Caco-2 (cell line): ENCODE measurements at regions not wholly inside any gene's neighbourhood (a gene's known extent, or its start where the extent isn't known, plus 50 kb on each side); places are given as distances from the start of the nearest gene placed in this dataset.

Experiments
- BruUV-seq: library from RNA; stranded (reverse); fragments of 400-500 nt; replicated peaks from 2 replicates; lab custom pipeline; 2021; lab: Mats Ljungman, UMichigan
- CTCF ChIA-PET: fragments of 300-600 bp; sonication (Branson Sonifier 250); formaldehyde crosslinking; loops from one replicate; lab custom pipeline; 2022; ENCODE audit warnings: antibody characterized with exemption; lab: Charles Lee
- POLR2A ChIA-PET: fragments of 300-600 bp; sonication (Branson Sonifier 250); formaldehyde crosslinking; loops from one replicate; lab custom pipeline; 2022; ENCODE audit warnings: antibody characterized with exemption; lab: Charles Lee
- DNase-seq, 2 experiments: peaks; one replicate each; pipeline versions ENCODE4 v3.0.0 to v3.0.0-alpha.2; 2020 to 2022
- H3K27me3 ChIP-seq: replicated peaks from 2 replicates; pipeline ENCODE4 v1.6.0; 2011; ENCODE audit warnings: low read length; ENCODE audit not compliant: control insufficient read depth, insufficient read depth
- H3K36me3 ChIP-seq: 2 replicates; pipeline ENCODE4 v1.5.1; 2011; ENCODE audit warnings: low read length; ENCODE audit not compliant: control insufficient read depth, insufficient read depth
- H3K4me1 ChIP-seq: fragments of 250-450 bp; sonication (Bioruptor Pico); 2 replicates; pipeline ENCODE4 v1.5.1; 2020; ENCODE audit warnings: mild to moderate bottlenecking
- H3K4me3 ChIP-seq: 2 replicates; pipeline ENCODE4 v1.5.1; 2011; ENCODE audit warnings: low read depth, mild to moderate bottlenecking, control low read depth, low read length
- H3K9me3 ChIP-seq: fragments of 250-450 bp; sonication (Bioruptor Pico); 2 replicates; pipeline ENCODE4 v1.5.1; 2020; ENCODE audit warnings: mild to moderate bottlenecking, moderate library complexity
- H3K27ac Mint-ChIP-seq: one replicate; pipeline ENCODE4 v1.8.0; 2022; ENCODE audit warnings: mixed read lengths; ENCODE audit not compliant: unreplicated experiment
- H3K27me3 Mint-ChIP-seq: one replicate; pipeline ENCODE4 v1.8.0; 2022; ENCODE audit warnings: mixed read lengths; ENCODE audit not compliant: insufficient read depth, unreplicated experiment
- H3K36me3 Mint-ChIP-seq: one replicate; pipeline ENCODE4 v1.8.0; 2022; ENCODE audit warnings: mild to moderate bottlenecking, mixed read lengths; ENCODE audit not compliant: insufficient read depth, unreplicated experiment
- H3K4me1 Mint-ChIP-seq: one replicate; pipeline ENCODE4 v1.8.0; 2022; ENCODE audit warnings: low read depth, mixed read lengths; ENCODE audit not compliant: unreplicated experiment
- H3K4me3 Mint-ChIP-seq: one replicate; pipeline ENCODE4 v1.8.0; 2022; ENCODE audit warnings: mild to moderate bottlenecking, moderate library complexity, mixed read lengths; ENCODE audit not compliant: unreplicated experiment
- H3K9me3 Mint-ChIP-seq: one replicate; pipeline ENCODE4 v1.8.0; 2022; ENCODE audit warnings: mixed read lengths; ENCODE audit not compliant: unreplicated experiment
- CTCF ChIP-seq, 2 experiments: fragments of 200-600 bp in 1 of 2; IDR thresholded peaks; 1 replicate in 1 of 2; 2 replicates in 1 of 2; pipeline versions ENCODE4 v1.5.1 to v1.8.0; 2011 to 2022; ENCODE audit warnings: antibody characterized with exemption in 1 of 2, control low read depth in 1 of 2, inconsistent platforms in 1 of 2, low read depth in 1 of 2, low read length in 1 of 2, mild to moderate bottlenecking in 1 of 2, moderate library complexity in 1 of 2; ENCODE audit not compliant: insufficient read depth in 1 of 2, severe bottlenecking in 1 of 2, unreplicated experiment in 1 of 2
- intact Hi-C: fragments of 100-400 bp; cut with micrococcal nuclease; formaldehyde crosslinking; loops from one replicate; pipeline ENCODE4 v1.10.0; 2022; ENCODE audit not compliant: unreplicated experiment

DNA sequence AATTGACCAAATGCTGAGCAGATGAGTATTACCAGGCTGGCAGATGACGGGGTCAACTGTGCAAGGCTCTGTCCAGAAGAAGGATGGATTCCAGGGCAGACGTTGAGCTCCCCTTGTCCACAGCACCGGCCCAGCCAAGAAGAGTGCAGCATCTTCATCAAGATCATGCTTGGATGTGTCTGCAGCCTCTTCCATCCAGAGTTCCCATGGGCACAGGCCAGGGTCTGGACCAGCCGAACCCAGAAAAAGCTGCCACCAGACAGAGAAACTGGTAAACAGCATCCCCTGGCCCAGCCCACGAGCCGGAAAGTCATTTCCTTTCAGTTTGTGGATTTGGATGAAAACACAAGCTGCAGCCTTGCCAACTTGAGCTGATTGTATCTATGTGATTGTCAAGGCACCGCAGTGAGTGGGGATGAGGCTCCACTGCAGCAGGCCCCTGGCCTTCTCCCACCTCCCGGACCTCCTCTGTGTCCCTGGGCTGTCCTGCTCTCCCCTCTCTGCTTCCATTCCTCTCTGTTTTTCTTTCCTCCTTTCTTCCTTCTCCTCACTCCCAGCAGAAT is 321.8 kb downstream of the TCERG1L start:
- POLR2A ChIA-PET = no interaction called here
- H3K4me3 Mint-ChIP-seq = no peak overlapping the region

GRCh38 chr10:130990486-130990885 is 321.0 kb downstream of the TCERG1L start:
- Mint-ChIP-seq H3K4me3 (no peak overlapping the region), H3K27me3 (peaks cover 4% of the 10 kb centered on the region), H3K9me3 (peaks cover 2% of the 10 kb centered on the region), H3K4me1 (no peaks in the 10 kb centered on the region), H3K36me3 (no peaks in the 10 kb centered on the region), H3K27ac (no peak overlapping the region)
- intact Hi-C loops = no loop called here
- TF ChIP-seq CTCF (IDR thresholded peaks at IDR 0.05; ENCODE audit: insufficient read depth in 1 of 2, low read depth in 1 of 2, low read length in 1 of 2, severe bottlenecking in 1 of 2, unreplicated experiment in 1 of 2) = no peak
- Histone ChIP-seq H3K4me3 (no peak overlapping the region), H3K36me3 (no peaks in the 10 kb centered on the region), H3K9me3 (no peaks in the 10 kb centered on the region), H3K27me3 (no peaks in the 10 kb centered on the region), H3K4me1 (no peaks in the 10 kb centered on the region)
- no TSS peak for BruUV-seq
- no peak for DNase-seq
- CTCF ChIA-PET = no interaction called here
- POLR2A ChIA-PET = no interaction called here

More for the DNA sequence above, 321.8 kb downstream of the TCERG1L start:
- no peaks in the 10 kb centered on the region for H3K9me3 ChIP-seq
- Mint-ChIP-seq H3K27ac (no peak overlapping the region), H3K9me3 (no peaks in the 10 kb centered on the region), H3K27me3 (peaks cover 4% of the 10 kb centered on the region), H3K36me3 (no peaks in the 10 kb centered on the region), H3K4me1 (no peaks in the 10 kb centered on the region)
- CTCF ChIA-PET = no interaction called here
- intact Hi-C loops = no loop called here
- H3K27me3 ChIP-seq = no peaks in the 10 kb centered on the region
- DNase-seq = no peak
- H3K36me3 ChIP-seq = no peaks in the 10 kb centered on the region
- no peak overlapping the region for H3K4me3 ChIP-seq
- BruUV-seq = no TSS peak
- no peak for TF ChIP-seq CTCF (IDR thresholded peaks at IDR 0.05; ENCODE audit: insufficient read depth in 1 of 2, low read depth in 1 of 2, low read length in 1 of 2, severe bottlenecking in 1 of 2, unreplicated experiment in 1 of 2)
- no peaks in the 10 kb centered on the region for H3K4me1 ChIP-seq

DNA sequence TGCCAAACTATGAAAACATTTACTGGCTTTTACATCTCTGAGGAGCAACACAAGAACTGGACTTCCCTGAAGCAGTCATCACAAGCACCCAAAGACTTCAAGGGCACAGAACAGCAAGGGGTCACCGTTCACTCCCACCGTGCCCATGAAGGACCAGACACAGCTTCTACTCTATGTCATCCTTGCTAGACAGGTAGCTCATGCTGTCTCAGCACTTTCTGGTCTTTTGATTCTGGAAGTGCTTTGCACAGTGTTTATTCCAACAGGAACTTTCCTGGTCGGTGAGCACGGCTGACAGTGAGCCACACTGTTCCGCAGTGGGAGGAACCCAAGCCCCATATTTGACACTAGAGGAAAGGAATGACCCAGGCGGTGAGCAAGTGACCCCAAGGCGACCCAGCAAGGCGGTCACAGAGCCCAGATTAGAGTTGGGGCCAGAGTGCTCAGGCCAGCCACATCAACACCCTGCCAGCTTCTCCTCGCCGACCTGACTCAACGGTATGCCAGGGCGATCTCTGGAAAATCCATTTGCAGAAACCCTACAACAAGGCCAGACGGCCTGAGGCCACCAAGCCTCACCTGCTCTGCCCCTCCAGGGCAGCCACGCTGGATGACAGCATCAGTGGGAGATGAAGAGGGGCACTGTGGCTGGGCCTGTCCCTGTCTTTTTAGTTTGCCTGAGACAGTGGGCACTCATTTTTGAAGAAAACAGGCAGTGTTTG is 318.6 kb downstream of the TCERG1L start:
- POLR2A ChIA-PET = no interaction called here
- H3K27ac Mint-ChIP-seq = no peak overlapping the region
- no peak overlapping the region for H3K4me3 Mint-ChIP-seq
- no peaks in the 10 kb centered on the region for H3K27me3 ChIP-seq
- H3K9me3 Mint-ChIP-seq = peaks cover 17% of the 10 kb centered on the region
- H3K36me3 Mint-ChIP-seq = no peaks in the 10 kb centered on the region
- no peak overlapping the region for H3K4me3 ChIP-seq
- BruUV-seq = no TSS peak
- H3K9me3 ChIP-seq = no peaks in the 10 kb centered on the region
- TF ChIP-seq CTCF (IDR thresholded peaks at IDR 0.05; ENCODE audit: insufficient read depth in 1 of 2, low read depth in 1 of 2, low read length in 1 of 2, severe bottlenecking in 1 of 2, unreplicated experiment in 1 of 2) = no peak
- H3K4me1 ChIP-seq = no peaks in the 10 kb centered on the region
- CTCF ChIA-PET = no interaction called here
- H3K36me3 ChIP-seq = no peaks in the 10 kb centered on the region
- DNase-seq = no peak
- H3K27me3 Mint-ChIP-seq = peaks cover 9% of the 10 kb centered on the region
- no peaks in the 10 kb centered on the region for H3K4me1 Mint-ChIP-seq
- intact Hi-C loops = no loop called here
